T-cell (primary cell): ENCODE measurements at regions not wholly inside any gene's neighbourhood (a gene's known extent, or its start where the extent isn't known, plus 50 kb on each side); places are given as distances from the start of the nearest gene placed in this dataset.
A peak's percentile ranks its signal among the peaks of the same experiment; 100 is the strongest.
"Not testable (repeated sequence)": the region's sequence is repeated elsewhere in the genome, so short reads cannot be mapped to it uniquely, and the experiment has no call there.

Experiments
- ATAC-seq, 4 experiments: fragments of 200-7000 bp in 3 of 4; fragments of 150-1000 bp in 1 of 4; cut with Tn5 transposase; replicated peaks in 1 of 4; 1 replicate in 3 of 4; 2 replicates in 1 of 4; pipeline ENCODE4 v1.10.0; 2021; ENCODE audit warnings: moderate library complexity in 3 of 4, mild to moderate bottlenecking in 2 of 4, moderate number of reproducible peaks in 1 of 4
- CTCF ChIA-PET, 2 donors: fragments of 300-600 bp; sonication (Branson Sonifier 250); formaldehyde crosslinking; loops; one replicate each; lab custom pipeline; 2022; ENCODE audit warnings: antibody characterized with exemption in 2 of 2; lab: Charles Lee
- POLR2A ChIA-PET, 2 donors: fragments of 300-600 bp; sonication (Branson Sonifier 250); formaldehyde crosslinking; loops; one replicate each; lab custom pipeline; 2022; ENCODE audit warnings: antibody characterized with exemption in 2 of 2; lab: Charles Lee
- DNase-seq, 35 experiments: peaks; one replicate each; pipeline versions ENCODE4 v3.0.0 to v3.0.0-alpha.2; 2013 to 2023
- H3K27ac ChIP-seq: one replicate; pipeline ENCODE4 v1.5.1; 2013; ENCODE audit warnings: low read length
- H3K27me3 ChIP-seq, 2 experiments: replicated peaks in 1 of 2; 1 replicate in 1 of 2; 2 replicates in 1 of 2; pipeline versions ENCODE4 v1.6.1 to v1.7.0; 2013; ENCODE audit warnings: low read length in 1 of 2, mixed read lengths in 1 of 2; ENCODE audit not compliant: control insufficient read depth in 2 of 2, insufficient read depth in 2 of 2; ENCODE audit errors: extremely low read depth in 1 of 2
- H3K36me3 ChIP-seq, 2 donors: 1 replicate in 1 of 2; 2 replicates in 1 of 2; pipeline versions ENCODE4 v1.6.1 to v1.7.0; 2013; ENCODE audit warnings: low read length in 1 of 2; ENCODE audit not compliant: control insufficient read depth in 2 of 2, insufficient read depth in 1 of 2; ENCODE audit errors: extremely low read depth in 1 of 2
- H3K4me1 ChIP-seq, 2 experiments: 1 replicate in 1 of 2; 2 replicates in 1 of 2; pipeline versions ENCODE4 v1.6.1 to v1.7.0; 2013; ENCODE audit warnings: low read length in 2 of 2, mixed read lengths in 1 of 2; ENCODE audit not compliant: insufficient read depth in 2 of 2, control insufficient read depth in 1 of 2; ENCODE audit errors: extremely low read depth in 1 of 2
- H3K4me3 ChIP-seq, 2 donors: 1 replicate in 1 of 2; 2 replicates in 1 of 2; pipeline versions ENCODE4 v1.5.1 to v1.7.0; 2013; ENCODE audit warnings: mild to moderate bottlenecking in 2 of 2, low read length in 1 of 2, moderate library complexity in 1 of 2; ENCODE audit not compliant: control insufficient read depth in 1 of 2; ENCODE audit errors: extremely low read depth in 1 of 2
- H3K9me3 ChIP-seq: 2 replicates; pipeline ENCODE4 v1.7.0; 2013
- H3K27ac Mint-ChIP-seq, 2 donors: one replicate each; pipeline ENCODE4 v1.8.0; 2020 to 2021; ENCODE audit warnings: mild to moderate bottlenecking in 2 of 2, mixed read lengths in 2 of 2
- H3K27me3 Mint-ChIP-seq, 2 donors: one replicate each; pipeline ENCODE4 v1.8.0; 2021 to 2022; ENCODE audit warnings: mixed read lengths in 2 of 2
- H3K36me3 Mint-ChIP-seq: one replicate; pipeline ENCODE4 v1.8.0; 2021; ENCODE audit warnings: mixed read lengths
- H3K4me1 Mint-ChIP-seq, 3 donors: one replicate each; pipeline ENCODE4 v1.8.0; 2020 to 2022; ENCODE audit warnings: mixed read lengths in 3 of 3, mild to moderate bottlenecking in 1 of 3
- H3K4me3 Mint-ChIP-seq, 3 donors: one replicate each; pipeline ENCODE4 v1.8.0; 2020 to 2022; ENCODE audit warnings: mild to moderate bottlenecking in 3 of 3, mixed read lengths in 3 of 3, moderate library complexity in 3 of 3
- H3K9me3 Mint-ChIP-seq, 3 donors: one replicate each; pipeline ENCODE4 v1.8.0; 2020 to 2022; ENCODE audit warnings: mixed read lengths in 3 of 3
- WGBS: methylation state at CpG from one replicate; pipeline ENCODE4 v1.1.5; 2013; ENCODE audit warnings: missing lambda C conversion rate; ENCODE audit not compliant: insufficient coverage; 5-methylcytosine and 5-hydroxymethylcytosine counted together

DNA sequence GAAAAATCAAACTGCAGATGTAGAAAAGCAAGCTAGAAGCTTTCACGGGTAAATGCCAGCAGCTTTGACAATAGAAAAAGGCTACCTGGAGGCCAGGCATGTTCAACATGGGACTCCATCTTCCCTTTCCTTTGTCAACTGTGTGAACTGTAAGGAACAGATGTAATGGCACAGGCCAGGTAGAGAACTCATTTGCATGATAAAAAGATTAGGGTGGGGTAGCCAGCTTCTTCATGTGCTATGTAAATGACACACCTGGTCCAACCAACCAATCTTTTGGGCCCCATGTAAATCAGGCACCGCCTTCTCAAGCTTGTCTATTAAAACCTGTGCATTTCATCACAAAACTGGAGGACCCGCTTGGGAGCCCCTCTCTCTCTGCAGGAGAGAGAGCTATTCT lies 686.5 kb upstream of the GOLIM4 start:
- Histone ChIP-seq H3K36me3 (no peaks in the 10 kb centered on the region), H3K27ac (no peak overlapping the region), H3K4me3 (no peak overlapping the region), H3K9me3 (no peaks in the 10 kb centered on the region), H3K27me3 (no peaks in the 10 kb centered on the region), H3K4me1 (no peaks in the 10 kb centered on the region)
- Mint-ChIP-seq H3K4me1 (no peaks in the 10 kb centered on the region), H3K36me3 (no peaks in the 10 kb centered on the region), H3K27ac (no peak overlapping the region), H3K9me3 (peaks cover 6 to 33% (median 17%) of the 10 kb centered on the region in 3 donors), H3K27me3 (no peaks in the 10 kb centered on the region), H3K4me3 (no peak overlapping the region)
- 79% methylated on average over 3 of the region's 3 CpGs for WGBS
- DNase-seq, result no peak
- CTCF ChIA-PET, result interaction anchor here in 1 of 2 donors (1.0 kb wide), 1 partner anchor 9 kb away, joined by 3 read pairs; no protein-coding TSS in a partner anchor
- POLR2A ChIA-PET, result no interaction called here
- no peak for ATAC-seq

- peak in 1 of 35 experiments; percentile 0 for DNase-seq
- peaks cover 0 to 27% (median 15%) of the 10 kb centered on the region in 3 donors for H3K9me3 Mint-ChIP-seq
- 94% methylated on average over 22 of the region's 28 CpGs for WGBS
- H3K36me3 ChIP-seq, H3K4me1 Mint-ChIP-seq, H3K27me3 ChIP-seq, H3K36me3 Mint-ChIP-seq, H3K4me3 Mint-ChIP-seq, POLR2A ChIA-PET, H3K27ac Mint-ChIP-seq, ATAC-seq, H3K9me3 ChIP-seq, H3K4me1 ChIP-seq, H3K4me3 ChIP-seq, H3K27me3 Mint-ChIP-seq, H3K27ac ChIP-seq: not testable (repeated sequence)
- CTCF ChIA-PET, result interaction anchor here in 1 of 2 donors (0.7 kb wide), 1 partner anchor 155 kb away, joined by 5 read pairs; no protein-coding TSS in a partner anchor
These were observed 684.4 kb upstream of the GOLIM4 start for GRCh38 chr3:168779970-168780645.

DNA sequence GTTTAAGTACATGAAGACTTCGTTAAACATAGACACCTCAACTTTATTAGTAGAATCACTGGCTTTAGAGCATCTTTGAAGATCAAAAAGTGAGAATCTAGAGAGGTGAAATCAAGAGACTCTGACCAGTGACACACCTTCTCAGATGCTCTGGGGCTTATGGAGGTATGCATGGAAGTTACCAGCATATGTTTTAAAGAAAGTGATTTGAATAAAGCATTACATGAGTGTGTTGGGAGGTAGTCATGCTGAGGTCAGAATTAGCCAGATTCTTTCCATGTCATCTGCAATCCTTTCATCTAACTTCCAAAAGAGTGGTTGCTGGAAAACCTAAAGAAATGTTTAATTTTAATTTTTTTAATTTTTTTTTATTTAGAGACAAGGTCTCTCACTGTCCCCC lies 658.0 kb upstream of the GOLIM4 start:
- no CpG with 5 or more reads among the region's 1 CpG for WGBS
- no peak overlapping the region for H3K4me3 ChIP-seq
- H3K27me3 Mint-ChIP-seq, result no peaks in the 10 kb centered on the region
- no peaks in the 10 kb centered on the region for H3K36me3 Mint-ChIP-seq
- H3K36me3 ChIP-seq, result no peaks in the 10 kb centered on the region
- ChIA-PET POLR2A (no interaction called here), CTCF (no interaction called here)
- no peak for DNase-seq
- H3K9me3 ChIP-seq, result no peaks in the 10 kb centered on the region
- no peak overlapping the region for H3K27ac ChIP-seq
- no peak overlapping the region for H3K27ac Mint-ChIP-seq
- H3K4me3 Mint-ChIP-seq, result no peak overlapping the region
- peaks cover 3 to 15% (median 4%) of the 10 kb centered on the region in 3 donors for H3K9me3 Mint-ChIP-seq
- H3K27me3 ChIP-seq, result no peaks in the 10 kb centered on the region
- H3K4me1 Mint-ChIP-seq, result no peaks in the 10 kb centered on the region
- H3K4me1 ChIP-seq, result no peaks in the 10 kb centered on the region
- ATAC-seq, result no peak

DNA sequence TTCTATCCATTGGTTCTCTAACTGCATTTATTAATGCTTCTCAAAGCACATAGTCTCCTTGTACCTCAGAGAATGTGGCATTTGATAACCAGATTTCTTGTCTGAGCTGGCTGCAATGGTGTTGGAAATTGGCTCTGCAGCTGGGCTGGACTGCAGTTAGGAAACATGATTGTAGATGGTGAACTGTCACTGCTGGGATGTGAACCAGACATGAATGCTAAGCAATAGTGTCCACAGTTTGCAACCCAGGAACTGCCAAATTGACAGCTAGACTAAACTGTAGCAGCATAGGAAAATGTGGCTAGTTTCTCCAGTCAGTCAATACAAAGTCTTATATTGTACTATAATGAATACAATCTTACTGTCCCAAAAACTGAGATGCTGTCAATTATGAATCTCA lies 656.6 kb upstream of the GOLIM4 start:
- Histone ChIP-seq H3K4me1 (no peaks in the 10 kb centered on the region), H3K36me3 (no peaks in the 10 kb centered on the region), H3K27me3 (no peaks in the 10 kb centered on the region), H3K9me3 (no peaks in the 10 kb centered on the region), H3K27ac (no peak overlapping the region), H3K4me3 (no peak overlapping the region)
- ChIA-PET CTCF (no interaction called here), POLR2A (no interaction called here)
- H3K9me3 Mint-ChIP-seq, result peaks cover 0 to 14% (median 0%) of the 10 kb centered on the region in 3 donors
- H3K27me3 Mint-ChIP-seq, result no peaks in the 10 kb centered on the region
- no peak overlapping the region for H3K4me3 Mint-ChIP-seq
- DNase-seq (no peak), ATAC-seq (no peak)
- H3K36me3 Mint-ChIP-seq, result no peaks in the 10 kb centered on the region
- no peak overlapping the region for H3K27ac Mint-ChIP-seq
- H3K4me1 Mint-ChIP-seq, result no peaks in the 10 kb centered on the region

DNA sequence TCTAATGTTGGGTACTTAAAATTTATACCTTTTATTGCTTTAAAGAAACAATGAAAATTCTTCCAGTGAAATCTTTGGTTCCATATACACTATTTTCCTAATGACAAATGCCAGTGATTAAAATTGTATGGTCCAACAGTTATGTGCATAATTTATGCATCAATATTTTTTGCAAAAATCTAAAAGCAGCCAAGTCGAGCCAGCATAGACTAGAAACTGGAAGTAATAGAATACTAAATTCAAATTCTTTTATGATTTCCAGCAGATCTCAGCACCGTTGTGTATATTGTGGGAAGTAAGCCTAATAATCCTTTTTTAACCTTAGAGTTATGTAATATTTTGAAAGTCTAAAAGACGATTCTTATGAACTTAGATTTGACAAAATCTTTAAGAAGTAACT lies 652.0 kb upstream of the GOLIM4 start:
- DNase-seq (no peak), ATAC-seq (no peak)
- Histone ChIP-seq H3K36me3 (no peaks in the 10 kb centered on the region), H3K9me3 (no peaks in the 10 kb centered on the region), H3K27me3 (no peaks in the 10 kb centered on the region), H3K4me1 (no peaks in the 10 kb centered on the region), H3K4me3 (no peak overlapping the region), H3K27ac (no peak overlapping the region)
- Mint-ChIP-seq H3K4me1 (no peaks in the 10 kb centered on the region), H3K36me3 (no peaks in the 10 kb centered on the region), H3K27me3 (no peaks in the 10 kb centered on the region), H3K27ac (no peak overlapping the region), H3K4me3 (no peak overlapping the region), H3K9me3 (peaks cover 0 to 15% (median 5%) of the 10 kb centered on the region in 3 donors)
- ChIA-PET CTCF (no interaction called here), POLR2A (no interaction called here)
- no CpG with 5 or more reads among the region's 3 CpGs for WGBS

DNA sequence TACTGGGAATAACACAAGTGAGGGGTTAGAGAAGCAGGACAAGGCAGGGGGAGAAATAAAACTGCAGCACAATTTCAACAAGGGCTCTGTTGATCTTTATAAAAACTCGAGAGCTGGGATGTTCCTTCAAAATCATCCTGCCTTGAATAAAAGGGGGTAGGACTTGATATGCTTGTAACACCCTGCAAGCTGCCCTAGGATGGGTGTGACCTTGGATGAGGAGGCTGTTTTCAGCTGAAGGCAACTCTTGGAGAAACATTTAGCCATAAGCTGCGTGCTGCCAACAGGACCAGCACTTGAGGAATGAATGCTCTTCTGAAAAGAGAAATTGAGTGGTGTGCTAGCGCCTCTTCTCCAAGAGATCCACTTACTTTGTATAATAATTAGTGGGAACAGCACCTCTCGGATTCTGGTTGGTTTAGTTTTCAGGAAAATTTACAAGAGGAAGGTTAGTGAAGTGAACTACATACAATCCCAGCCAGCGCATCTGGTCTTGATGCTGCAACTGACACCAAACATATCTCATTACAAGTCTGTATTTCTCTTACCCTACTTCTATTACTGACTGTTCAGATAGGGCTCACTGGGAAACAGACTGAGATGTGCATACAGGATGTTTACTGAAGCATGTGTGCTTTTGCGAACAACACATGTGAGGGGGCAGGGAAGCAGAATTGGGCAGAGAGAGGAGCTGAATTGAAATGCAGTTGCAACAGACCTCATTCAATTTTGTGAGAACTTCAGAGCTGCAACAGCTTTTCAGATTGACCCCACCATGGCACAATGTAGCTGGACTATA lies 643.0 kb upstream of the GOLIM4 start:
- H3K36me3 ChIP-seq, result no peaks in the 10 kb centered on the region
- Mint-ChIP-seq H3K4me3 (no peak overlapping the region), H3K9me3 (peaks cover 8 to 20% (median 13%) of the 10 kb centered on the region in 3 donors), H3K27ac (no peak overlapping the region), H3K36me3 (no peaks in the 10 kb centered on the region), H3K27me3 (no peaks in the 10 kb centered on the region), H3K4me1 (no peaks in the 10 kb centered on the region)
- H3K9me3 ChIP-seq, result no peaks in the 10 kb centered on the region
- H3K4me3 ChIP-seq, result no peak overlapping the region
- H3K27ac ChIP-seq, result no peak overlapping the region
- H3K4me1 ChIP-seq, result no peaks in the 10 kb centered on the region
- ChIA-PET POLR2A (no interaction called here), CTCF (no interaction called here)
- no peak for ATAC-seq
- WGBS, result 68% methylated on average over 2 of the region's 6 CpGs
- DNase-seq, result no peak
- H3K27me3 ChIP-seq, result no peaks in the 10 kb centered on the region
